Ascending aorta (tissue), 2 donors: ENCODE measurements at regions not wholly inside any gene's neighbourhood (a gene's known extent, or its start where the extent isn't known, plus 50 kb on each side); places are given as distances from the start of the nearest gene placed in this dataset.

Experiments
- DNase-seq, 2 donors: peaks; one replicate each; pipeline ENCODE4 v3.0.0-alpha.2; 2019; ENCODE audit warnings: low spot score in 2 of 2
- H3K27ac ChIP-seq, 2 donors: fragments of 200-600 bp; sonication (generic); one replicate each; pipeline ENCODE4 v1.5.1; 2016 to 2017; ENCODE audit warnings: mild to moderate bottlenecking in 1 of 2
- H3K27me3 ChIP-seq: fragments of 200-600 bp; sonication (generic); one replicate; pipeline ENCODE4 v1.5.1; 2017
- H3K36me3 ChIP-seq, 2 donors: fragments of 200-600 bp; sonication (generic); one replicate each; pipeline ENCODE4 v1.5.1; 2016
- H3K4me1 ChIP-seq, 2 donors: fragments of 200-600 bp; sonication (generic); one replicate each; pipeline ENCODE4 v1.5.1; 2016 to 2017; ENCODE audit warnings: mild to moderate bottlenecking in 1 of 2
- H3K4me3 ChIP-seq, 2 donors: fragments of 200-600 bp; sonication (generic); one replicate each; pipeline ENCODE4 v1.5.1; 2016 to 2017; ENCODE audit warnings: mild to moderate bottlenecking in 1 of 2
- H3K9me3 ChIP-seq, 2 donors: fragments of 200-600 bp; sonication (generic); one replicate each; pipeline ENCODE4 v1.5.1; 2016
- CTCF ChIP-seq, 3 experiments: fragments of 200-600 bp in 2 of 3; fragments of 450-650 bp in 1 of 3; sonication (generic) in 2 of 3; IDR thresholded peaks; one replicate each; pipeline ENCODE4 v1.5.1; 2016 to 2019; ENCODE audit warnings: antibody characterized with exemption in 3 of 3, mild to moderate bottlenecking in 1 of 3, moderate library complexity in 1 of 3
- intact Hi-C: fragments of 100-400 bp; cut with DNase I; formaldehyde crosslinking; loops from one replicate; pipeline ENCODE4 v1.15.1; 2023

GRCh38 chr7:83306502-83306901 is 143.8 kb upstream of the PCLO start:
- intact Hi-C loops = no loop called here

DNA sequence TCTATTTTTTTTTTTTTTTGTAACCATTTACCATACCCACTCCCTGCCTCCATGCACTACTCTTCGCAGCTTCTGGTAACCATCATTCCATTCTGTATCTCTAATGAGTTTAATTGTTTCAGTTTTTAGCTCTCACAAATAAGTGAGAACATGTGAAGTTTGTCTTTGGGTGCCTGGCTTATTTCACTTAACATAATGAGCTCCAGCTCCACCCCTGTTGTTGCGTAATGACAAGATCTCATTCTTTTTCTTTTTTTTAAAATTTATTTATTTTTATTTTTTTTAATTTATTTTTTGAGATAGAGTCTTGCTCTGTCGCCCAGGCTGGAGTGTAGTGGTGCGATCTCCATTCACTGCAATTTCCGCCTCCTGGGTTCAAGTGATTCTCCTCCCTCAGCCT is 142.3 kb upstream of the PCLO start:
- DNase-seq = no peak
- no peaks in the 10 kb centered on the region for H3K4me1 ChIP-seq
- H3K36me3 ChIP-seq = no peaks in the 10 kb centered on the region
- H3K9me3 ChIP-seq = no peaks in the 10 kb centered on the region
- no peaks in the 10 kb centered on the region for H3K27me3 ChIP-seq
- no peak overlapping the region for H3K4me3 ChIP-seq
- intact Hi-C loops = no loop called here
- no peak for TF ChIP-seq CTCF (IDR thresholded peaks at IDR 0.05)
- no peak overlapping the region for H3K27ac ChIP-seq

More at GRCh38 chr7:83306502-83306901, 143.8 kb upstream of the PCLO start:
- no peak for TF ChIP-seq CTCF (IDR thresholded peaks at IDR 0.05)
- Histone ChIP-seq H3K4me3 (no peak overlapping the region), H3K27ac (no peak overlapping the region), H3K9me3 (no peaks in the 10 kb centered on the region), H3K4me1 (no peaks in the 10 kb centered on the region), H3K27me3 (no peaks in the 10 kb centered on the region), H3K36me3 (no peaks in the 10 kb centered on the region)
- no peak for DNase-seq

- H3K9me3 ChIP-seq = no peaks in the 10 kb centered on the region
- TF ChIP-seq CTCF (IDR thresholded peaks at IDR 0.05) = no peak
- DNase-seq = no peak
- H3K36me3 ChIP-seq = no peaks in the 10 kb centered on the region
- H3K4me3 ChIP-seq = no peak overlapping the region
- no peaks in the 10 kb centered on the region for H3K4me1 ChIP-seq
- intact Hi-C loops = no loop called here
- H3K27me3 ChIP-seq = no peaks in the 10 kb centered on the region
- peak overlapping the region in 1 of 2 donors; percentile 27 for H3K27ac ChIP-seq
These were observed 138.7 kb upstream of the PCLO start for GRCh38 chr7:83301416-83301815.

- no peak overlapping the region for H3K4me3 ChIP-seq
- no peak for TF ChIP-seq CTCF (IDR thresholded peaks at IDR 0.05)
- intact Hi-C loops = no loop called here
- no peak for DNase-seq
- no peaks in the 10 kb centered on the region for H3K27me3 ChIP-seq
- H3K9me3 ChIP-seq = no peaks in the 10 kb centered on the region
- H3K4me1 ChIP-seq = no peaks in the 10 kb centered on the region
- no peak overlapping the region for H3K27ac ChIP-seq
- H3K36me3 ChIP-seq = no peaks in the 10 kb centered on the region
These were observed 127.5 kb upstream of the PCLO start for GRCh38 chr7:83290211-83290610.

DNA sequence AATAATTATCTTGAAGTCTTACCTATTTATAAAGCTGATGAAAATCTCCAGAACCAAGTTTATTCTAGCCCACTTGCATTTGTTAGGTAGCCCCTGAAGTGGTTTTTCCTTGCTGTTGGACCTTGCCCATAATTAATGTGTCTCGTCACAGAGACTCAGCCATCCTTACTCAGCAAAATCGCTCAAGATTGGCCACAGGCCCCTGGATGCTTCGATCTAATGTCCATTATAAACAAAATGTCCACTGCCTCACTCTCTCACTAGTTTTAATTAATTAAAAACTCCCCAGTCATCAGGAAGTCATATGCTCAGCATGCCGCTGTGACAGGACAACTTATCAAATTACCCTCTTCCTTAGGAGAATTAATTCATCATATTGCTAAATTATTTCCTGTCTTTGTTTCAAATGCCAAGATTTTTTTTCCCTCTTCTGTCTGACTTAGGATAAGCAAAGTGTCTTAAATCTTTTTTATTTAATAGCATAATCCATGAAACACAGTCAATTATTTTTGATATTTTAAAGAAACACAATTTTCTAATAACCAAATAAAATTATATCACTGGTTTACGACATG is 126.8 kb upstream of the PCLO start:
- intact Hi-C loops = no loop called here
- no peaks in the 10 kb centered on the region for H3K36me3 ChIP-seq
- H3K4me3 ChIP-seq = no peak overlapping the region
- no peak for TF ChIP-seq CTCF (IDR thresholded peaks at IDR 0.05)
- no peak overlapping the region for H3K27ac ChIP-seq
- no peaks in the 10 kb centered on the region for H3K27me3 ChIP-seq
- no peak for DNase-seq
- H3K4me1 ChIP-seq = no peaks in the 10 kb centered on the region
- no peaks in the 10 kb centered on the region for H3K9me3 ChIP-seq

GRCh38 chr7:83280671-83281070 is 118.0 kb upstream of the PCLO start:
- no peak for TF ChIP-seq CTCF (IDR thresholded peaks at IDR 0.05)
- H3K9me3 ChIP-seq = no peaks in the 10 kb centered on the region
- H3K4me3 ChIP-seq = no peak overlapping the region
- no peak for DNase-seq
- no peak overlapping the region for H3K27ac ChIP-seq
- no peaks in the 10 kb centered on the region for H3K27me3 ChIP-seq
- intact Hi-C loops = no loop called here
- H3K36me3 ChIP-seq = no peaks in the 10 kb centered on the region
- no peaks in the 10 kb centered on the region for H3K4me1 ChIP-seq
